CD4-positive, alpha-beta T cell treated with Interleukin-17A for 1 hour (primary cell): ENCODE measurements at regions not wholly inside any gene's neighbourhood (a gene's known extent, or its start where the extent isn't known, plus 50 kb on each side); places are given as distances from the start of the nearest gene placed in this dataset.
"Not testable (repeated sequence)": the region's sequence is repeated elsewhere in the genome, so short reads cannot be mapped to it uniquely, and the experiment has no call there.

ENCODE experiments used
- DNase-seq: peaks from one replicate; pipeline ENCODE4 v3.0.0-alpha.2; 2020

- DNase-seq, result no peak
These were observed 850.4 kb upstream of the AADAT start for GRCh38 chr4:170940043-170940724.

- no peak for DNase-seq
These were observed 848.8 kb upstream of the AADAT start for GRCh38 chr4:170938588-170938987.

- DNase-seq, result no peak
These were observed 841.6 kb upstream of the AADAT start for GRCh38 chr4:170931321-170931720.

GRCh38 chr4:170888660-170889059 is 798.9 kb upstream of the AADAT start:
- no peak for DNase-seq

GRCh38 chr4:170887396-170887795 is 797.6 kb upstream of the AADAT start:
- DNase-seq, result no peak

GRCh38 chr4:170884969-170885570 is 795.3 kb upstream of the AADAT start:
- DNase-seq, result no peak

GRCh38 chr4:170881646-170882045 is 791.9 kb upstream of the AADAT start:
- not testable (repeated sequence) for DNase-seq

- DNase-seq, result no peak
These were observed 786.1 kb upstream of the AADAT start for GRCh38 chr4:170875868-170876267.

- DNase-seq, result no peak
These were observed 783.0 kb upstream of the AADAT start for GRCh38 chr4:170872794-170873193.

GRCh38 chr4:170868170-170868569 is 778.4 kb upstream of the AADAT start:
- no peak for DNase-seq

GRCh38 chr4:170854097-170854496 is 764.3 kb upstream of the AADAT start:
- DNase-seq, result no peak

- no peak for DNase-seq
These were observed 763.8 kb upstream of the AADAT start for GRCh38 chr4:170853422-170854021.

GRCh38 chr4:170849969-170850368 is 760.2 kb upstream of the AADAT start:
- DNase-seq, result no peak

GRCh38 chr4:170827562-170828274 is 738.0 kb upstream of the AADAT start:
- DNase-seq, result no peak

GRCh38 chr4:170818786-170819185 is 729.0 kb upstream of the AADAT start:
- no peak for DNase-seq

- no peak for DNase-seq
These were observed 715.6 kb upstream of the AADAT start for GRCh38 chr4:170805352-170805751.

GRCh38 chr4:170804930-170805329 is 715.2 kb upstream of the AADAT start:
- DNase-seq, result no peak

GRCh38 chr4:170803492-170803891 is 713.7 kb upstream of the AADAT start:
- no peak for DNase-seq

- no peak for DNase-seq
These were observed 712.0 kb upstream of the AADAT start for GRCh38 chr4:170801771-170802170.

GRCh38 chr4:170794525-170794924 is 704.8 kb upstream of the AADAT start:
- no peak for DNase-seq

- not testable (repeated sequence) for DNase-seq
These were observed 698.8 kb upstream of the AADAT start for GRCh38 chr4:170788540-170789051.

- DNase-seq, result no peak
These were observed 687.9 kb upstream of the AADAT start for GRCh38 chr4:170777663-170778062.

- no peak for DNase-seq
These were observed 687.2 kb upstream of the AADAT start for GRCh38 chr4:170776983-170777382.

- no peak for DNase-seq
These were observed 686.1 kb upstream of the AADAT start for GRCh38 chr4:170775851-170776250.
